ENCODE measurements at regions not wholly inside any gene's neighbourhood (a gene's known extent, or its start where the extent isn't known, plus 50 kb on each side); places are given as distances from the start of the nearest gene placed in this dataset.

- Histone ChIP-seq H3K27ac (ENCODE audit: insufficient read depth, low read length) (no peak overlapping the region), H3K9me3 (ENCODE audit: control insufficient read depth, insufficient read depth, low read depth, low read length) (no peaks in the 10 kb centered on the region), H3K9ac (ENCODE audit: insufficient read depth, low read length) (no peak overlapping the region), H3K4me2 (ENCODE audit: extremely low read depth, insufficient read depth, low read length) (peak overlapping the region; percentile 15), H3K4me3 (replicated peaks in 1 of 4; ENCODE audit: control extremely low read depth in 1 of 4, insufficient read depth in 1 of 4, low read depth in 3 of 4, low read length in 4 of 4) (no peak overlapping the region), H4K20me1 (ENCODE audit: control insufficient read depth, extremely low read depth, insufficient read depth, low read length) (no peaks in the 10 kb centered on the region), H3K79me2 (ENCODE audit: control insufficient read depth, insufficient read depth, low read length) (no peaks in the 10 kb centered on the region), H2AFZ (ENCODE audit: low read length) (no peak overlapping the region), H3K27me3 (ENCODE audit: control insufficient read depth, insufficient read depth, low read length) (no peaks in the 10 kb centered on the region), H3K4me1 (ENCODE audit: control insufficient read depth, extremely low read depth, insufficient read depth, low read length) (peaks cover 2% of the 10 kb centered on the region), H3K36me3 (ENCODE audit: control insufficient read depth, insufficient read depth, low read length) (no peaks in the 10 kb centered on the region)
- TF ChIP-seq EZH2 (IDR thresholded peaks at IDR 0.05; ENCODE audit: low read length, missing control alignments) (no peak), CTCF (conservative IDR thresholded peaks at IDR 0.05 in 1 of 2, IDR thresholded peaks at IDR 0.05 in 1 of 2; ENCODE audit: low read depth in 1 of 2, low read length in 2 of 2) (no peak)
- peak; percentile 63 to 74 for DNase-seq (ENCODE audit: low read depth in 2 of 2)
Measured at GRCh38 chrX:68895341-68895755, 66.5 kb downstream of the EFNB1 start.

DNA sequence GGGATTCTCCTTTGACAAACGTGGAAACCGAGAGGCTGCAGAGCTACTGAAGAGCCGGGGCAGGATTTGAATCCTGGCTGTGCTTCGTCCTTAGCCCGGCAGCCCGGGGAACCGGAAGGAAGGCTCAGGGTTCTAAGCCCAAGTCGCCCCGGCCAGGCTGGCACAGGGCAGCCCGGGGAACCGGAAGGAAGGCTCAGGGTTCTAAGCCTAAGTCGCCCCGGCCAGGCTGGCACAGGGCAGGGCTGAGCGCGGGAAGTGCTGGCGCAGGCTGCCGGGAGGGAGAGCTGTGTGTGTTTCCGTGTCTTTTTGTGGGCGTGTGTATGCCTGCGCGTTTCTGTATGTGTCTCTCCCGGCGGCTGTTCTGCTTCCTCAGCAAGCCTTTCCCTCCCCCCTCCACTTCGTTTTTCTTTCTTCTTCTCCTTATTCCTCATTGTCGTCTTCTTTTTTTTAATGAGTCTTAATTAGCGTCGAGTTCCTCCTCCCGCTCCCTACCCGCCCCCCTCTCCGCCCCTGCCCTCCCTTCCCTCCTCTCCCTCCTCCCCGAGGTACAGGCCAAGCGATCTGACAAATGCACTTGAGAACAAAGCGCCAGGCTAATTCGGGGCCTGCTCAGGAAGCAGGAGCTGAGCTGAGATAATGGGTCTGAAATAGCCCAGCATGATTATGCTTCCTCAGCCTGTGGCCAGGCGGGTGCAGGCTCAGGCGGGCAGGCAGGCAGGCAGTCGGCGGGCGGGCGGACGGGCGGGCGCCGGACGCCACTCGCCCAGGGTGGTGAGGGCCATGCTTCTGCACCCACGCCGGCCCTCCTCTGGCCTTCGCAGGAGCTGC lies 65.9 kb downstream of the EFNB1 start:
- Histone ChIP-seq H4K20me1 (ENCODE audit: control insufficient read depth, extremely low read depth, insufficient read depth, low read length) (no peaks in the 10 kb centered on the region), H3K4me1 (ENCODE audit: control insufficient read depth, extremely low read depth, insufficient read depth, low read length) (peaks cover 2% of the 10 kb centered on the region), H2AFZ (ENCODE audit: low read length) (peak overlapping the region; percentile 51), H3K4me2 (ENCODE audit: extremely low read depth, insufficient read depth, low read length) (peak overlapping the region; percentile 15), H3K9me3 (ENCODE audit: control insufficient read depth, insufficient read depth, low read depth, low read length) (no peaks in the 10 kb centered on the region), H3K9ac (ENCODE audit: insufficient read depth, low read length) (no peak overlapping the region), H3K27me3 (ENCODE audit: control insufficient read depth, insufficient read depth, low read length) (peaks cover 2% of the 10 kb centered on the region), H3K4me3 (replicated peaks in 1 of 4; ENCODE audit: control extremely low read depth in 1 of 4, insufficient read depth in 1 of 4, low read depth in 3 of 4, low read length in 4 of 4) (no peak overlapping the region), H3K79me2 (ENCODE audit: control insufficient read depth, insufficient read depth, low read length) (no peaks in the 10 kb centered on the region), H3K27ac (ENCODE audit: insufficient read depth, low read length) (no peak overlapping the region), H3K36me3 (ENCODE audit: control insufficient read depth, insufficient read depth, low read length) (no peaks in the 10 kb centered on the region)
- TF ChIP-seq CTCF (conservative IDR thresholded peaks at IDR 0.05 in 1 of 2, IDR thresholded peaks at IDR 0.05 in 1 of 2; ENCODE audit: low read depth in 1 of 2, low read length in 2 of 2) = no peak
- TF ChIP-seq EZH2 (IDR thresholded peaks at IDR 0.05; ENCODE audit: low read length, missing control alignments) = no peak
- peak; percentile 47 to 72 for DNase-seq (ENCODE audit: low read depth in 2 of 2)

- Histone ChIP-seq H3K9ac (ENCODE audit: insufficient read depth, low read length) (no peak overlapping the region), H3K36me3 (ENCODE audit: control insufficient read depth, insufficient read depth, low read length) (no peaks in the 10 kb centered on the region), H3K9me3 (ENCODE audit: control insufficient read depth, insufficient read depth, low read depth, low read length) (no peaks in the 10 kb centered on the region), H4K20me1 (ENCODE audit: control insufficient read depth, extremely low read depth, insufficient read depth, low read length) (no peaks in the 10 kb centered on the region), H3K27me3 (ENCODE audit: control insufficient read depth, insufficient read depth, low read length) (peaks cover 4% of the 10 kb centered on the region), H3K4me3 (replicated peaks in 1 of 4; ENCODE audit: control extremely low read depth in 1 of 4, insufficient read depth in 1 of 4, low read depth in 3 of 4, low read length in 4 of 4) (no peak overlapping the region), H3K4me2 (ENCODE audit: extremely low read depth, insufficient read depth, low read length) (no peak overlapping the region), H3K4me1 (ENCODE audit: control insufficient read depth, extremely low read depth, insufficient read depth, low read length) (peaks cover 2% of the 10 kb centered on the region), H3K27ac (ENCODE audit: insufficient read depth, low read length) (no peak overlapping the region), H3K79me2 (ENCODE audit: control insufficient read depth, insufficient read depth, low read length) (no peaks in the 10 kb centered on the region), H2AFZ (ENCODE audit: low read length) (no peak overlapping the region)
- no peak for DNase-seq (ENCODE audit: low read depth in 2 of 2)
- TF ChIP-seq EZH2 (IDR thresholded peaks at IDR 0.05; ENCODE audit: low read length, missing control alignments) = no peak
- no peak for TF ChIP-seq CTCF (conservative IDR thresholded peaks at IDR 0.05 in 1 of 2, IDR thresholded peaks at IDR 0.05 in 1 of 2; ENCODE audit: low read depth in 1 of 2, low read length in 2 of 2)
Measured at GRCh38 chrX:68894142-68894512, 65.3 kb downstream of the EFNB1 start.
